Large intestine (tissue), 3 donors: ENCODE measurements at regions not wholly inside any gene's neighbourhood (a gene's known extent, or its start where the extent isn't known, plus 50 kb on each side); places are given as distances from the start of the nearest gene placed in this dataset.
"Not testable (repeated sequence)": the region's sequence is repeated elsewhere in the genome, so short reads cannot be mapped to it uniquely, and the experiment has no call there.

ENCODE experiments used
- DNase-seq, 2 donors: peaks; one replicate each; pipeline versions ENCODE4 v3.0.0 to v3.0.0-alpha.2; 2013
- H3K27ac ChIP-seq: one replicate; pipeline ENCODE4 v1.5.1; 2013; ENCODE audit warnings: low read length
- H3K27me3 ChIP-seq: 2 replicates; pipeline ENCODE4 v1.6.1; 2013; ENCODE audit warnings: low read length; ENCODE audit not compliant: control insufficient read depth, insufficient read depth
- H3K36me3 ChIP-seq: 2 replicates; pipeline ENCODE4 v1.6.1; 2013; ENCODE audit warnings: low read length; ENCODE audit not compliant: control insufficient read depth, insufficient read depth
- H3K4me1 ChIP-seq: one replicate; pipeline ENCODE4 v1.6.1; 2013; ENCODE audit warnings: low read length; ENCODE audit not compliant: control insufficient read depth, insufficient read depth
- H3K4me3 ChIP-seq: one replicate; pipeline ENCODE4 v1.5.1; 2013; ENCODE audit warnings: low read length
- H3K9me3 ChIP-seq: one replicate; pipeline ENCODE4 v1.6.1; 2013; ENCODE audit warnings: mild to moderate bottlenecking, low read depth, low read length, moderate library complexity; ENCODE audit not compliant: control insufficient read depth
- WGBS: methylation state at CpG from one replicate; pipeline ENCODE4 v1.1.5; 2013; ENCODE audit warnings: low lambda C conversion rate; ENCODE audit not compliant: insufficient coverage; 5-methylcytosine and 5-hydroxymethylcytosine counted together

DNA sequence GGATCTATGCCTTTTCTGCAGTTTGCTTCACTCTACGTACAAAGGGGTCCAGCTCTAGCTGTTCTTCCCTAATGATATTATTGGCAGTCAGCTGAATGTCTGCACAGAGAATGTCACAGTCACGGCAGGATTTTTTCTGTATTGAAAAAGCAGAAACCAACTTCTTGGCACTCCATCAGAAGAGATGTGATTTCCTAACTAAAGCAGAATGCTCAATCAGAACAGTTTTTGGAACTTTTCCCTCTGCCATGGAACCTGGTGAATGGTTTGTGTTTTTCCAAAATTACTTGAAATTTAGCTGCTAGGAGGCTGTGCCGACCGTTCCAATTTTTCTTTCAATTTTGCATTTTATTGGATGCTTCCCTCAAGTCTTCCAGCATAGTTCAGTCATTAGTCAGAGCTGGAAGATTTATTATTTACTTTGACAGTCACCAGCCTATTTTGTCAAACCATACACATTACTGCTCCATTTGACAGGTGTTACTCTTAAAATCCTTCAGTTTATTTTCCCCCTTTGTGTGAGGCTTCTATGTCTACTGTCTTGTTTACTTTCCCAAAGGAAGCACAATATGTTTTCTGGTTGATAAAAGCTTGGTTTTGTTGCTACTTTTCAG is 259.6 kb upstream of the EPHA7 start:
- no peaks in the 10 kb centered on the region for H3K27me3 ChIP-seq
- H3K36me3 ChIP-seq: no peaks in the 10 kb centered on the region
- WGBS: no CpG with 5 or more reads among the region's 4 CpGs
- no peak for DNase-seq
- H3K4me1 ChIP-seq: no peaks in the 10 kb centered on the region
- H3K27ac ChIP-seq: no peak overlapping the region
- no peaks in the 10 kb centered on the region for H3K9me3 ChIP-seq
- no peak overlapping the region for H3K4me3 ChIP-seq

DNA sequence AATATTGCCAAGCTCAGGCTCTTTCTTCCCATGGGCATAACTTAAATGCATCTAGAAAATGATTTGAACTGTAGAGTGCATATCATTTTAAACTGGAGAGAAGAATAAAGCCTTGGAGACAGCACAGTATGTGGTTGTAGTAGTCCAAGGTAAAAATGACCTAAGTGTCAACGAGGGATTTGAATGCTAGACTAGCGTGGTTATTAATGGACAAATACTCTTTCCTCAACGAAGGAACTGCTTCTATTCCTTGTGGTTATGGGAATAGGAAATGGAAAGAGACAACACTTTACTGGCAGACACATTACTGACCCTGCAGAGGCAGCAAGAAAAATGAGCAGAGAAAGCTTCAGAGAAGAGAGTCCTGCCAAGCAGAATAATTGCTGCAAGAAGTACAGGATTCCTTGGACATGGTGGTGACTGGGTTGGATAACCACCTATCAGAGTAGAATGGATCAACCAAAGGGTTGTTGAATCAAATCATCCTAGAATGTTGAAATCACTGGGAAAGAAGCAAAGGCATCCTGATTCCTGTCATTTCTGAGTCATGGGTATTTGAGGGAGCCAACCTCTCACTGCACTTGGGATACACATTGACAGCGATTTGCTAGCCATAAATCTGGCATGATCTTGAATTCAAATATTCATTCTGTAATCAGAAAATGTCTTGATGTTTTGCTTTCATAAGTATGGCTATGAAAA is 258.1 kb upstream of the EPHA7 start:
- Histone ChIP-seq H3K27me3 (no peaks in the 10 kb centered on the region), H3K4me1 (no peaks in the 10 kb centered on the region), H3K4me3 (no peak overlapping the region), H3K36me3 (no peaks in the 10 kb centered on the region), H3K27ac (no peak overlapping the region), H3K9me3 (no peaks in the 10 kb centered on the region)
- 83% methylated on average over 1 of the region's 4 CpGs for WGBS
- no peak for DNase-seq

DNA sequence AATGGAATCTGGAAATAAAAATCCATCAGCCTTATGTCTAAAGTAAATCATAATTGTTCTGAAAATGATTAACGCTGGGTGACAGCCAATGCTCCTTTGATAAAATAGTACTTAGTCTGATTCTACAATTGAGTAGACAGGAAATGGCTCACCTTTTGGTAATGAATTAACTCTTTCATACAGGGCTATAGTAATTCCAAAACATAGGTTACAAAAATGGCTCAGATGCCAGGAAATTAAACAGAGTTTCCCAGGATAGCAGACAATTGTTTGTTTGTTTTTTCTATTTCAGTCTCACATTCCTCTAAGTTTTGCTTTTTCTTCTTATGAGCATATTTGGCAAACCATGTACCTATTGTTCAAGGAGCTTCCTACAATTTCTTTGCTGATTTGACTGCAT is 257.2 kb upstream of the EPHA7 start:
- H3K36me3 ChIP-seq: no peaks in the 10 kb centered on the region
- H3K27ac ChIP-seq: no peak overlapping the region
- no peak overlapping the region for H3K4me3 ChIP-seq
- no peaks in the 10 kb centered on the region for H3K27me3 ChIP-seq
- no peaks in the 10 kb centered on the region for H3K4me1 ChIP-seq
- 100% methylated on average over 1 of the region's 1 CpG for WGBS
- no peak for DNase-seq
- H3K9me3 ChIP-seq: no peaks in the 10 kb centered on the region

DNA sequence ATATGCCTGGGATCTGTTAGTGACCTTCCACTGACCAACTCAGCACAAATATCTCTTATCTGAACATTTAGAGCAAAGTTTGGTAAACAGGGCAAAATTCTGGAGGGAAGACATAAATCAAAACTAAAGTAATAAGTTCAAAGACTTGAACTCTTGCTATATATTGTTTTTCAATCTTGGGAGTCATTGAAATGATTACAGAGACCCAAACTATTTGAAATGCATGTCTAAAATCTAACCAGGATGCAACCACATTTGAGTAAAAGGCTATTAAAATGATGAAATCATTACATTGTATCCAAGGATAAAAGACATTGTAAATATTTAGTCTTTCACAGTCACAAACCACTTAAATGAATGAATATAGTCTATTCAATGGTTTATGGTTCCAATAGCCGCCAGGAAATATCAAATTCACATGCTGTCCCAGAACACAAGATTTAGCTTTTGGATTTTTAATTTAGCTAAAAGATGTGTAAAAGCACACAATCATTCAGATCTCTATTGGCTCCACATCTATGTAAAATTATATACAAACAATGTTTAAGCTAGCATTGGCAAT is 256.6 kb upstream of the EPHA7 start:
- H3K4me1 ChIP-seq: no peaks in the 10 kb centered on the region
- H3K27ac ChIP-seq: no peak overlapping the region
- no peak overlapping the region for H3K4me3 ChIP-seq
- no peaks in the 10 kb centered on the region for H3K9me3 ChIP-seq
- H3K27me3 ChIP-seq: no peaks in the 10 kb centered on the region
- no peak for DNase-seq
- no peaks in the 10 kb centered on the region for H3K36me3 ChIP-seq
- no CpG with 5 or more reads among the region's 1 CpG for WGBS

DNA sequence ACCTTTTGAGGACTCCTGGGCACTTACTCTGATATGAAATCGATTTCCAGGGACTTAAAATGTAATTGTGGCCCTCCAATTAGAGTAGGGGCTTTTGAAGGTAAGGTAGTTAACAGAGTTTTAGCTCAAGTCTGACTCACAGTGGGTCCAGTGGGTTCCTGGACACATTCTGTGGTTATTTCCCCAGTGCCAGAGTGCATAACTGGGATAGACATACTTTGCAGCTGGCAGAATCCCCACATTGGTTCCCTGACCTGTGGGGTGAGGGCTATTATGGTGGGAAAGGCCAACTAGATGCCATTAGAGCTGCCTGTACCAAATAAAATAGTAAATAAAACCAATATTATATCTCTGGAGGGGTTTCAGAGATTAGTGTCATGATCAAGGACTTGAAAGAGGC is 243.8 kb upstream of the EPHA7 start:
- Histone ChIP-seq H3K4me1 (no peaks in the 10 kb centered on the region), H3K4me3 (no peak overlapping the region), H3K27me3 (no peaks in the 10 kb centered on the region), H3K36me3 (no peaks in the 10 kb centered on the region), H3K9me3 (peaks cover 3% of the 10 kb centered on the region), H3K27ac (no peak overlapping the region)
- no CpG with 5 or more reads among the region's 1 CpG for WGBS
- DNase-seq: no peak

DNA sequence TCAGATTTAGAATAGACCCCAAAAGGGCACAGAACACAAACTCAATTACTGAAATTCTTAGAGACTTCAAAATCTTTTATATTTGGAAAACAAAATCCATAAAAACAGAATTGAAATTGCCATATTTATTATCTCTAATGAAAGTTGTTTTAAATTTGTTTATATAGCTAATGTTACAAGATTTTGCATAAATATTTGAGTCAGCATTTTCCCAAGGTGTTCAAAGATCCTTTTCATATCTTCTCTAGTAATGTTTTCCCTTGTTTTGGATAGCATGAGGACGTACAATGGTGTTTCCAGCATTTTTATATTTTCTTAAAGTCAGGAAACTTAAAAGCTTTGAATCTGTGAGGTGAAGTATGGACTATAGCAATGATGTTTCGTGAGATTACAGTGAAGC is 235.2 kb upstream of the EPHA7 start:
- H3K36me3 ChIP-seq: no peaks in the 10 kb centered on the region
- no peaks in the 10 kb centered on the region for H3K4me1 ChIP-seq
- no peaks in the 10 kb centered on the region for H3K9me3 ChIP-seq
- no peaks in the 10 kb centered on the region for H3K27me3 ChIP-seq
- no peak for DNase-seq
- 87% methylated on average over 2 of the region's 2 CpGs for WGBS
- H3K27ac ChIP-seq: no peak overlapping the region
- no peak overlapping the region for H3K4me3 ChIP-seq

DNA sequence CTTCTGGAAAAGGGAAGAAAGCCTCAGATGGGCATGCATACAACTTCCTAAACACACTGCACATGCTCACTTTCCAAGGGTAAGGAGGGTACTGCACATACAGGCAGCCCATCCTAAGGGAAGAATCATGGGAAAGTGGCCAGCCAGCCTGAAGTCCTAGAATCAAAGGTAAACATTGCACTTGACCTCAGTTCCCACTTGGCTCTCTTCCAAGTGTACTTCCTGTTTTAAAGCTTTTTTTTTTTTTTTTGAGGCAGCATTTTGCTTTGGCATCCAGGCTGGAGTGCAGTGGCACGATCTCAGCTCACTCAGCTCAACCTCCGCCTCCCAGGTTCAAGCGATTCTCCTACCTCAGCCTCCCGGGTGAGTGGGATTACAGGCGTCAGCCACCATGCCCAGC is 225.3 kb upstream of the EPHA7 start:
- Histone ChIP-seq H3K9me3 (no peaks in the 10 kb centered on the region), H3K36me3 (no peaks in the 10 kb centered on the region), H3K4me3 (no peak overlapping the region), H3K27me3 (no peaks in the 10 kb centered on the region), H3K4me1 (no peaks in the 10 kb centered on the region), H3K27ac (no peak overlapping the region)
- no CpG with 5 or more reads among the region's 5 CpGs for WGBS
- no peak for DNase-seq

DNA sequence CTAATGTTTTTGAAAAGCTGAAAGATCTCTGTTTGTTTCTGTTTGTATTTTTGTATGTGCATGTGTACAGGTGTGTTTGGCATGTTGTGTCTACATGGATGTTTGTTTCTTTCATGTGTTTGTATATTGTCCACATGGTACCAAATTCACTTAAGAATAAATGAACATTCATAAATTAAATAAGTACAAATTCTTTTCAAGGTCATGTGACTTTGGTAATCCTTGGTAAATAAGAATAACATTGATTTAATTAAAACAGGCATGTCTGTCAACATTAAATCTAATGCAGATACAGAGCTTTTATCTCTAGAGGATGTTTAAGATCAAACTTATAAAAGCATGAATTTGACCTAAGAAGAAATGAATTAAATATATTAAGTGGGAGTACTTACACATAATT is 219.8 kb upstream of the EPHA7 start:
- Histone ChIP-seq H3K27ac (no peak overlapping the region), H3K4me1 (no peaks in the 10 kb centered on the region), H3K36me3 (no peaks in the 10 kb centered on the region), H3K27me3 (no peaks in the 10 kb centered on the region), H3K9me3 (peaks cover 6% of the 10 kb centered on the region), H3K4me3 (no peak overlapping the region)
- no peak for DNase-seq

DNA sequence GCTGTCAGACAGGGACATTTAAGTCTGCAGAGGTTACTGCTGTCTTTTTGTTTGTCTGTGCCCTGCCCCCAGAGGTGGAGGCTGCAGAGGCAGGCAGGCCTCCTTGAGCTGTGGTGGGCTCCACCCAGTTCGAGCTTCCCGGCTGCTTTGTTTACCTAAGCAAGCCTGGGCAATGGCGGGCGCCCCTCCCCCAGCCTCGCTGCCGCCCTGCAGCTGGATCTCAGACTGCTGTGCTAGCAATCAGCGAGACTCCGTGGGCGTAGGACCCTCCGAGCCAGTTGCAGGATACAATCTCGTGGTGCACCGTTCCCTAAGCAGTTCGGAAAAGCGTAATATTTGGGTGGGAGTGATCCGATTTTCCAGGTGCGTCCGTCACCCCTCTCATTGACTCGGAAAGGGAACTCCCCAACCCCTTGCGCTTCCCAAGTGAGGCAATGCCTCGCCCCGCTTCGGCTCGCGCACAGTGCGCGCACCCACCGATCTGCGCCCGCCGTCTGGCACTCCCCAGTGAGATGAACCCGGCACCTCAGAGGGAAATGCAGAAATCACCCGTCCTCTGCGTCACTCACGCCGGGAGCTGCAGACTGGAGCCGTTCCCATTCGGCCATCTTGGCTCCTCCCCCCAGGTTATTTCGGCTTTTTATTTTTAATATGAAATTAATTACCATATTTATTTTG is 217.8 kb upstream of the EPHA7 start:
- H3K9me3 ChIP-seq, H3K4me1 ChIP-seq, DNase-seq, H3K27me3 ChIP-seq, H3K27ac ChIP-seq, H3K36me3 ChIP-seq, H3K4me3 ChIP-seq: not testable (repeated sequence)
- WGBS: 96% methylated on average over 7 of the region's 38 CpGs

DNA sequence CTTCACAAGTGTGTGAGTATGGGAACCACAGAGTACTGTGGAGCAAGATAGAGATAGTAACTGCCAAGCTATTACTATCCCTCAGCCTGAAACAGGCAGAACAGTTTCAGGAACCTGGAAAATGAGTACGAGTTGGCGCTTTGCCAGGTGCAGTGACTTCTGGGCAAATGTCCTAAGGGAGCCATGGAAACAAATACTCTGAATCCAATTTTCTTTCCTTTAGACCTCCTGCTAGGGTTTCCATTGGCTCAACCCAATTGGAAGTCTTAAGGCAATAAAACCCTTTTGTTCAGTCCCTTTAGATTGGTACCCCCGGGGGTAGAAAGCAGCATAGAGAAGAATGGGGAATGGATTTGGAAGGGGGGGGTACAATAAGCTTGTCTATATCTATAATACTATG is 205.0 kb upstream of the EPHA7 start:
- Histone ChIP-seq H3K36me3 (no peaks in the 10 kb centered on the region), H3K27me3 (no peaks in the 10 kb centered on the region), H3K9me3 (no peaks in the 10 kb centered on the region), H3K4me1 (no peaks in the 10 kb centered on the region), H3K27ac (no peak overlapping the region), H3K4me3 (no peak overlapping the region)
- DNase-seq: no peak
- WGBS: no CpG with 5 or more reads among the region's 3 CpGs
